ENCODE measurements at regions not wholly inside any gene's neighbourhood (a gene's known extent, or its start where the extent isn't known, plus 50 kb on each side); places are given as distances from the start of the nearest gene placed in this dataset.

DNA sequence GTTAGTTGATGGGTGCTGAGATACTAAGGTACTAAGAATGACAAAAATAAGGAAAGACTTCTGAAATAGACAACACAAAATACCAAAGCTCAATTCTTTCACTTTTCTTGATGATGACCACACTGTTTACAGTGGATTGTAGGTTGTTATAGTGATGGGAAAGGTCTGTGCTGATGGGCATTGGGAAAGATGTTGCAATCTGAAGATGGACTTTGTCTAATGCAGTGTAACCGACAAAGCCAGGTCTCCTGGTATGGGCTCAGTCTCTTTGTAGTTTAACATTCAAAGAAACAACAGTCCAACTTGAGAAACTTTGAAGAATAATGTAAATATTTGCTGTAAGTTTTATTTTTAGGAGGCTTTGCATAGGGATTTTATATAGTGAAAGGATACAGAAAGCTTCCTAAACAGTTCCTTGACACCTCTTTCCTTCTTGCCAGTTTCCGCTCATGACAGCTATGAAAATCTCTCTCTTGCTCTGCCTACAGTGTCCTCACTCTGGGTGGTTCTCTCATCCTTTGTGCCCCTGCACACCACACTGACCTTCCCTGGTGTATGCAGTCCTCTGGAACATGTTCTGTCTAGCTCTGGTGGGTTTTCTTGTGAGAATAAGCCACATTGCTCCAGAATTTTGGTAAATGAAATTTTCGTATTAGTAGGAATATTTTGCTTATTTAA lies 172.2 kb downstream of the KCNRG start:
- Histone ChIP-seq H3K79me2 (ENCODE audit: insufficient read depth, low read length) (no peaks in the 10 kb centered on the region), H3F3A (ENCODE audit: insufficient read depth) (no peaks in the 10 kb centered on the region), H2AFZ (ENCODE audit: low read depth, low read length, severe bottlenecking) (no peak overlapping the region), H3K9me3 (ENCODE audit: insufficient read depth, low read length) (no peaks in the 10 kb centered on the region), H4K20me1 (ENCODE audit: low read depth, low read length) (no peaks in the 10 kb centered on the region), H3K36me3 (ENCODE audit: low read length) (no peaks in the 10 kb centered on the region), H3K4me2 (ENCODE audit: low read depth, low read length, poor library complexity, severe bottlenecking) (no peak overlapping the region), H3K9me2 (replicated peaks; ENCODE audit: insufficient read depth, low read length) (no peaks in the 10 kb centered on the region), H3K4me3 (ENCODE audit: insufficient read depth, low read length, poor library complexity, severe bottlenecking) (no peak overlapping the region), H3K9ac (ENCODE audit: low read length) (no peak overlapping the region), H3K27ac (ENCODE audit: low read depth, low read length) (no peak overlapping the region), H3K27me3 (ENCODE audit: low read length) (no peaks in the 10 kb centered on the region)
- TF ChIP-seq EZH2phosphoT487 (conservative IDR thresholded peaks at IDR 0.05; ENCODE audit: low read length) (no peak), CTCF (IDR thresholded peaks at IDR 0.05; ENCODE audit: insufficient read depth, low read length, poor library complexity, severe bottlenecking) (no peak)

- Histone ChIP-seq H3K27me3 (ENCODE audit: low read length) (no peaks in the 10 kb centered on the region), H4K20me1 (ENCODE audit: low read depth, low read length) (no peaks in the 10 kb centered on the region), H3K27ac (ENCODE audit: low read depth, low read length) (no peak overlapping the region), H3K36me3 (ENCODE audit: low read length) (no peaks in the 10 kb centered on the region), H3K4me2 (ENCODE audit: low read depth, low read length, poor library complexity, severe bottlenecking) (no peak overlapping the region), H2AFZ (ENCODE audit: low read depth, low read length, severe bottlenecking) (no peak overlapping the region), H3F3A (ENCODE audit: insufficient read depth) (no peaks in the 10 kb centered on the region), H3K79me2 (ENCODE audit: insufficient read depth, low read length) (no peaks in the 10 kb centered on the region), H3K9me2 (replicated peaks; ENCODE audit: insufficient read depth, low read length) (no peaks in the 10 kb centered on the region), H3K9me3 (ENCODE audit: insufficient read depth, low read length) (no peaks in the 10 kb centered on the region), H3K9ac (ENCODE audit: low read length) (no peak overlapping the region), H3K4me3 (ENCODE audit: insufficient read depth, low read length, poor library complexity, severe bottlenecking) (no peak overlapping the region)
- TF ChIP-seq EZH2phosphoT487 (conservative IDR thresholded peaks at IDR 0.05; ENCODE audit: low read length) (no peak), CTCF (IDR thresholded peaks at IDR 0.05; ENCODE audit: insufficient read depth, low read length, poor library complexity, severe bottlenecking) (no peak)
These were observed 173.5 kb downstream of the KCNRG start for GRCh38 chr13:50188696-50189095.

DNA sequence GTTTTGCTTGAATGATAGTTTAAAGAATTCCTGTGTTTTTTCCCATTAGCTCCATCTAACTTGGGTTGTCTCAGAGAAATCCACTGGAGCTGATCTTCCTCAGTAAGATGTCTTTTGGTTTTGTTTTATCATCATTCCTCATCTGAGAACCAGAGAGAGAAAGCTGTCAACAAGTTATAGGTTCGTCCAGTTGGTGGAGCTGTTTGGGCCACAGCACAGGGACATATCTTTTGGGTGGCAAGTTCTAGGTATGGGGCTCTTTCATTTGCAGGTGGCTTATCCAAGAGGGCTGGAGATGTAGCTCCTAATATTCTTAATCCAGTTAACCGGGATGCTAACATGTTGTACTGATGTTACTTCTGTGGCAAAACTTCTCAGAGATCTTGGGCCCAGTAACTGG lies 174.2 kb downstream of the KCNRG start:
- no peaks in the 10 kb centered on the region for H3F3A ChIP-seq (ENCODE audit: insufficient read depth)
- no peaks in the 10 kb centered on the region for H3K36me3 ChIP-seq (ENCODE audit: low read length)
- H3K9ac ChIP-seq (ENCODE audit: low read length): no peak overlapping the region
- H4K20me1 ChIP-seq (ENCODE audit: low read depth, low read length): no peaks in the 10 kb centered on the region
- no peaks in the 10 kb centered on the region for H3K27me3 ChIP-seq (ENCODE audit: low read length)
- no peak for TF ChIP-seq EZH2phosphoT487 (conservative IDR thresholded peaks at IDR 0.05; ENCODE audit: low read length)
- no peak for TF ChIP-seq CTCF (IDR thresholded peaks at IDR 0.05; ENCODE audit: insufficient read depth, low read length, poor library complexity, severe bottlenecking)
- no peaks in the 10 kb centered on the region for H3K9me2 ChIP-seq (replicated peaks; ENCODE audit: insufficient read depth, low read length)
- H3K27ac ChIP-seq (ENCODE audit: low read depth, low read length): no peak overlapping the region
- no peaks in the 10 kb centered on the region for H3K79me2 ChIP-seq (ENCODE audit: insufficient read depth, low read length)
- no peak overlapping the region for H2AFZ ChIP-seq (ENCODE audit: low read depth, low read length, severe bottlenecking)
- H3K4me3 ChIP-seq (ENCODE audit: insufficient read depth, low read length, poor library complexity, severe bottlenecking): no peak overlapping the region
- H3K9me3 ChIP-seq (ENCODE audit: insufficient read depth, low read length): no peaks in the 10 kb centered on the region
- H3K4me2 ChIP-seq (ENCODE audit: low read depth, low read length, poor library complexity, severe bottlenecking): no peak overlapping the region

All from SU-DHL-6 (cell line).